Muscle of leg (tissue), 3 donors: ENCODE measurements at regions not wholly inside any gene's neighbourhood (a gene's known extent, or its start where the extent isn't known, plus 50 kb on each side); places are given as distances from the start of the nearest gene placed in this dataset.
A peak's percentile ranks its signal among the peaks of the same experiment; 100 is the strongest.

Source experiments
- DNase-seq: peaks from one replicate; pipeline ENCODE4 v3.0.0; 2013
- H3K27ac ChIP-seq: one replicate; pipeline ENCODE4 v1.5.1; 2013; ENCODE audit warnings: mild to moderate bottlenecking, low read length, control low read depth
- H3K27me3 ChIP-seq: one replicate; pipeline ENCODE4 v1.6.1; 2013; ENCODE audit warnings: low read length; ENCODE audit not compliant: control insufficient read depth, insufficient read depth
- H3K36me3 ChIP-seq: one replicate; pipeline ENCODE4 v1.6.1; 2013; ENCODE audit warnings: low read length; ENCODE audit not compliant: control insufficient read depth, insufficient read depth
- H3K4me1 ChIP-seq: one replicate; pipeline ENCODE4 v1.6.1; 2013; ENCODE audit warnings: low read length; ENCODE audit not compliant: control insufficient read depth, insufficient read depth
- H3K4me3 ChIP-seq: one replicate; pipeline ENCODE4 v1.5.1; 2013; ENCODE audit warnings: low read length, control low read depth
- H3K9me3 ChIP-seq: replicated peaks from 2 replicates; pipeline ENCODE4 v1.6.1; 2013; ENCODE audit warnings: low read depth, low read length; ENCODE audit not compliant: control insufficient read depth
- WGBS: methylation state at CpG from one replicate; pipeline ENCODE4 v1.1.5; 2013; ENCODE audit warnings: missing lambda C conversion rate; ENCODE audit not compliant: insufficient coverage; 5-methylcytosine and 5-hydroxymethylcytosine counted together

DNA sequence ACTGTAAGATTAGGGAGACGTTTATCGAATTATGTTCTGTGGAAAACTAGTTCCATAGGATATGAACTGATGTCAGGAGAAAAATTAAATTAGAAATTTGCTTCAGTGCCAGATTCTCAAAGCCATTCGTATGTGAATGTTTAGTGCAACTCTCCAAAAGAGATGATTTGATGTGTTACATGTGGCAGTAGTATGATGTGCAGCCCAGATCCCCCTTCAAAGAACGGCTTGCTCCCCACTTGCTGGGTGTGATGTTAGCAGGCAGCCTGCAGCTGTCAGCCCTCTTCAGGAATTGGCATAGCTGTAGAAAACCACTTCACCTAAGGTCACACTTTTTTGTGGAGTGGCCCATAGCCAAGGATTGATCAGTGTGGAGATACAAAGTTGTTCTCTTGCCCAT is 127.0 kb upstream of the CCDC54 start:
- H3K4me3 ChIP-seq = no peak overlapping the region
- no peaks in the 10 kb centered on the region for H3K9me3 ChIP-seq
- H3K27ac ChIP-seq = no peak overlapping the region
- no CpG with 5 or more reads among the region's 4 CpGs for WGBS
- H3K4me1 ChIP-seq = no peaks in the 10 kb centered on the region
- H3K27me3 ChIP-seq = no peaks in the 10 kb centered on the region
- H3K36me3 ChIP-seq = peaks cover 25% of the 10 kb centered on the region
- no peak for DNase-seq

DNA sequence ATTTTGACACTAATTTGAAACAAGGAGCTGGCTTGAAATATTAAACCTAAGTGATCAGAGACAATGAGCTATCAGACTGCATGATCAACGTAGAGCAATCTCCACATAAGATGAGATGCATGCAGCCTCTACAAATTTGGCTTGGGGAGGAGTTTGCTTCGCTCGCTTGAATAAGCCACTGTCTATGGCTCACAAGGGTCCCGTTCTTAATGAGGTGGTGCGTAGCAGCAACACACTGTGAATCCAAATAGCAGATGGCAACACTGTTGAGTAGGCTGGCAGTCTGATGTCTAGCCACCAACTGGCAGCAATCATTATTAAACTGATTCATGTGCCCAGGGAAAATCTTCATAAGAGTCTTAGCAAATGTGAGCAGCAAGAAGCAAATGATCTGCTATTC is 125.4 kb upstream of the CCDC54 start:
- Histone ChIP-seq H3K4me3 (no peak overlapping the region), H3K36me3 (peaks cover 15% of the 10 kb centered on the region), H3K4me1 (no peaks in the 10 kb centered on the region), H3K27me3 (no peaks in the 10 kb centered on the region), H3K9me3 (no peaks in the 10 kb centered on the region), H3K27ac (no peak overlapping the region)
- 75% methylated on average over 4 of the region's 5 CpGs for WGBS
- no peak for DNase-seq

DNA sequence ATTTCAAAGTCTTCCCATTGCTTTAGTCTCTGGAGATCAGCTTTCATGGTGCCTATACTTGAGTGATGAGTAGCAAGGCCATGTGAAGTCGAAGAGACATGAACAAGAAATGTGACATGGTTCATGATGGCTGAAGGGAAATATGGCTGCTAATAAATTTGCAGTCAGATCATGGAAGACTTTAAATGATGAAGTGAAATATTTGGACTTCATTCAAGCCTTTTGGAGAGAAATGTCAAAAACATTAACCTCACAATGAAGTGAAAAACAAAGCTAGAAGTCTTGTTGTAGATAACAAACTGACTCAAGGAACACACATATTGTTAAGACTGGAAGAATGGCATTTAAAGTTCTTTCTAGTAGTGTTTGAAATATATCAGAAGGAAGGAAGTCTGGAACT is 120.3 kb upstream of the CCDC54 start:
- no peaks in the 10 kb centered on the region for H3K4me1 ChIP-seq
- no CpG with 5 or more reads among the region's 1 CpG for WGBS
- H3K27me3 ChIP-seq = no peaks in the 10 kb centered on the region
- no peaks in the 10 kb centered on the region for H3K36me3 ChIP-seq
- H3K4me3 ChIP-seq = no peak overlapping the region
- no peak overlapping the region for H3K27ac ChIP-seq
- H3K9me3 ChIP-seq = no peaks in the 10 kb centered on the region
- no peak for DNase-seq

DNA sequence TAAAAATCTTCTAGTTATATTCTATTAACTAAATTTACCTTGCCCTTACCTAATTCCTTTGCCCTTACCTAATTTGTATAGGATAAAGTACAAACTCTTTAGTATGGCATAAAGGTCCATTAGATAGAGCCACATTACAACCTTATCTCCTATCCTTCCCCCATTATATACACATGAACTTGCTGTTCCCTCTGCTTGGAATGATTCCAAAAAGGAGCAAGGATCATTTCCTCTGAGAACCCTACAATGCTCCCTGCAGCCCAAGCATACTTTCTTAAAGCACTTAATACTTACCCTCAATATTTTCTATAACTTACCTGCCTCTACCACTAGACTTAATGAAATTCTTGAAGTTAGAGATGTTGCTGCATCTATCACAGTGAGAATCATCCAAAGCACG is 118.9 kb upstream of the CCDC54 start:
- WGBS = 83% methylated on average over 1 of the region's 1 CpG
- Histone ChIP-seq H3K4me1 (no peaks in the 10 kb centered on the region), H3K36me3 (no peaks in the 10 kb centered on the region), H3K27me3 (no peaks in the 10 kb centered on the region), H3K27ac (no peak overlapping the region), H3K9me3 (no peaks in the 10 kb centered on the region), H3K4me3 (no peak overlapping the region)
- DNase-seq = no peak

DNA sequence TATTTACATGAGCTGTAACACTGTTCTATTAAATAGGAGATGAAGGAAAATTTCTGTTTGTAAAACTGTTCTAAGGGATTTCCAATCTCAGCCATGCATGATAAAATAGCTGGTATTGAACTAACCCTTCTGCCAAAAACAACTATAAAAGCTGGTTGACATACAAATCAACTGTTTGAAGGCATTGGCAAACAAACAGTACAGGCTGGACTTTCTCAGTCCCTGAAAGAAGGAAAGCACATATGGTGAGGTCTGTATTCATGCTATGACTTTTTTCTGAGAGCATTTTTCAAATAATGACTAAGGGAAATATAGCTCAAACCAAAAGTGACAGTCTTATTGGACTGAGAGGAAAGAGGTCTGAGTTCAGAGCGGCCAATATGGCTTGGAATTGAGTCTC is 117.0 kb upstream of the CCDC54 start:
- H3K36me3 ChIP-seq = no peaks in the 10 kb centered on the region
- H3K27ac ChIP-seq = no peak overlapping the region
- H3K9me3 ChIP-seq = no peaks in the 10 kb centered on the region
- no peak overlapping the region for H3K4me3 ChIP-seq
- no peaks in the 10 kb centered on the region for H3K27me3 ChIP-seq
- H3K4me1 ChIP-seq = no peaks in the 10 kb centered on the region
- WGBS = no CpG with 5 or more reads among the region's 1 CpG
- no peak for DNase-seq

DNA sequence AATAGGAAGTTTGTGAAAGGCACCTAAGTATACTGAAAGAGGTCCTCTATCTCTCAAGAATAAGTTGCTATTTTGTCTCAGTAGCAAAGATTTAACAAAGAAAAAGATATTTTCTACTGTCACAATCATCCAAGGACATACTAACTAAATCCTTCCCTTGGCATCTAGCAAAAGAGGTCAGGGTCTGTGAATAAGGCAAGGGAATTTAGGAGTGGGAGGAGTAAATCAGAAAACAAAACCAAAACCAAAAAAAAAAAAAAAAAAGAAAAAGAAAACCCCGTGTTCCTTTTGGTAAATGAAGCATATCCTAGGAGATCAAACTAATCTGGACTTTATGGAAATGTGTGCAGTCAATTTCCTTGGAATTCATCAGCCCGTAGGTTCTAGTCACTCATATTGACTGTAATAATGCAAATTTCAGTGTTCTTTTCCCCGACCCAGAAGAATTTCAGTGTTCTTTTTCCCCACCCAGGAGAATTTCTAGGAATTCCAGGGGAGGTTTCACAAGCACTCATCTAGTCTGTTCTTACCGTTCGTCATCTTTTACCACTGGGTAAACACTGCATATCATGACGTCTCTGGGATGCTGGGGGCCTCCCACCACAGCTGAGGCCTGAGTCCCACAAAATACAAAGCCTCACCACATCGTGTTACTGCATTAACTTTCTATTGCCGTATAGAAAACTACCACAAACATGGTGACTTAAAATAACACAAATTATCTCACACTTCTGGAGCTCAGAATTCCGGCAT is 113.8 kb upstream of the CCDC54 start:
- peak; percentile 18 for DNase-seq
- H3K27ac ChIP-seq = peak overlapping the region; percentile 5
- WGBS = 64% methylated on average over 2 of the region's 9 CpGs

DNA sequence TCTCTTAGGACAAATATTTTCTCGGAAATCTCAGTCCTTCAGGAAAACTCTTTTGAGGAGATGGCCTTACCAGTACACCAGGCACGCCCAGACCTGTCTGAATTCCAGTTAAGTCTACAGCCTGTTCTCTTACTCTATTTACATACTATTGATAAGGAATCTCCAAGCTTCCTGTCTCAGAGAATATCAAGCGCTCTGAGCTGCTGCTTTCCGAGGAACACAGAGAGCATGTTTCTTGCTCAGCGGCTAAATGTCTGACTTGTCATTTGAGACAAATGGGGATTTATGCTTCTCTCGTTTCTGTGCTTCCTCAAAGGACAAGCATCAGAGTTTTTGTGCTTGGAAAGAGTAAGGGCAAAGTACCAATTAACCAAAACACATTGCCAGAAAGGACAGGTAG is 112.4 kb upstream of the CCDC54 start:
- Histone ChIP-seq H3K36me3 (no peaks in the 10 kb centered on the region), H3K9me3 (no peaks in the 10 kb centered on the region), H3K4me1 (no peaks in the 10 kb centered on the region), H3K27me3 (no peaks in the 10 kb centered on the region), H3K27ac (no peak overlapping the region), H3K4me3 (no peak overlapping the region)
- 75% methylated on average over 1 of the region's 6 CpGs for WGBS
- DNase-seq = no peak

More for the DNA sequence above, 113.8 kb upstream of the CCDC54 start:
- no peak overlapping the region for H3K4me3 ChIP-seq
- no peaks in the 10 kb centered on the region for H3K27me3 ChIP-seq
- no peaks in the 10 kb centered on the region for H3K4me1 ChIP-seq
- H3K9me3 ChIP-seq = no peaks in the 10 kb centered on the region
- H3K36me3 ChIP-seq = no peaks in the 10 kb centered on the region

DNA sequence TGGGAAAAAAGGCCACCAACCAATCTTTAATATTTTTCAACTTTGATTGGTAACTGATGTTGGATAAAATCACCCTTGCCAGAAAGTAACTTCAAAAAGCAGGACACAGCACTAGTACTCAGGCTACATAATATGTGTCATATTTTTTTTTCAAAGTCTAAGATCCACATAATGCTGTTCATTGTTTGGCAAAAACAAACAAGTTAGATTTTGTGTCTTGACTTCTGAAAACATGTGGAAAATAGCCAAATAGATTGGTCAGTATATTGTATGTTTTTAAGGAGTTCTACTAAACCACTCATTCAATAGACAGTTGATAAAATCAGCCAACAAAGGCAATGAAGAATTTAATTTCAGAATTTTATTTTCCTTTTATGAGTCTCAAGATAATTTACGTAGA is 111.7 kb upstream of the CCDC54 start:
- no CpG with 5 or more reads among the region's 1 CpG for WGBS

DNA sequence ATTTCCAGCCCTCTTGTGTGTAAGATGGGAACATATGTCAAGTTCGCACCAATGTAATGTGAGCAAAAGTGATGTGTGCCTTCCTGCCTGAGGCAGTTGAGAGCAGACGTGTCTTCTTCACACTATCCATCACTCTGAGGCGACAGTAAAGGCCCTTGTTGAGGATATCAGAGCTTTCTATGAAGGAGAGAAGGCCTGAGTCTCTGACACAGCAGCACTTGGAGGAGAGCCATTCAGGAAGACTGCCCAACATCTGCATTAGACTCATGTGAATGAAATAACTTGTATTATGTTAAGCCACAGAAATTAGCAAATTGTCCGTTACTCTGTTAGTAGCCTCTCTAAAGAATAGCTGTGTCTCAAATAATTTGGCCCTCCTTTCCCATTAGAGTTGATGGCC is 108.8 kb upstream of the CCDC54 start:
- Histone ChIP-seq H3K9me3 (no peaks in the 10 kb centered on the region), H3K4me3 (no peak overlapping the region), H3K36me3 (no peaks in the 10 kb centered on the region), H3K27ac (no peak overlapping the region), H3K4me1 (no peaks in the 10 kb centered on the region), H3K27me3 (no peaks in the 10 kb centered on the region)
- peak; percentile 80 for DNase-seq
- WGBS = no CpG with 5 or more reads among the region's 4 CpGs

More for the DNA sequence above, 111.7 kb upstream of the CCDC54 start:
- no peak overlapping the region for H3K27ac ChIP-seq
- DNase-seq = no peak
- H3K27me3 ChIP-seq = no peaks in the 10 kb centered on the region
- no peak overlapping the region for H3K4me3 ChIP-seq
- no peaks in the 10 kb centered on the region for H3K36me3 ChIP-seq
- no peaks in the 10 kb centered on the region for H3K9me3 ChIP-seq
- no peaks in the 10 kb centered on the region for H3K4me1 ChIP-seq

DNA sequence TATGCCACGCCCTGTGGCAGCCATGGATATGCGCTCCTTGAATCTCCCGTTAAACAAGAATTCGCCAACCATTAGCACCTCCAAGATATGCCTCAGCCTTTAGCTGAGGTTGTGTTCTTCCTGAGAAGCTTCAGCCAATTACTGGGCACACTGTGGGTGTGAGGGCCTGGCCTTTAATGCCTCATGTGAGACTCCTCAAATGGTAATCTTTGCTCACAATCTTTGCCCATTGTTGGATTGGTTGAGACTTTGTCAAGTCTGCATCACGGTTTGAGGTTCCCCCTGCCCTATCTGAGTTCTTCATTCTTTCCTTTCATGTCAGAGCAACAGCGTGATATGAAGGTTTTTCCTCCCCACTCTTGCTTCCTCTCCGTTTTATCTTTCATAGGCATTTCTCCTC is 108.1 kb upstream of the CCDC54 start:
- Histone ChIP-seq H3K27me3 (no peaks in the 10 kb centered on the region), H3K4me1 (no peaks in the 10 kb centered on the region), H3K4me3 (no peak overlapping the region), H3K9me3 (no peaks in the 10 kb centered on the region), H3K36me3 (no peaks in the 10 kb centered on the region), H3K27ac (no peak overlapping the region)
- no peak for DNase-seq
- WGBS = 82% methylated on average over 3 of the region's 7 CpGs
